Naive thymus-derived CD8-positive, alpha-beta T cell (primary cell): ENCODE measurements at regions not wholly inside any gene's neighbourhood (a gene's known extent, or its start where the extent isn't known, plus 50 kb on each side); places are given as distances from the start of the nearest gene placed in this dataset.

Source experiments
- ATAC-seq, 2 donors: fragments of 150-1000 bp; cut with Tn5 transposase in 1 of 2; sonication (Bioruptor Pico), chemical (Tn5 transposase) in 1 of 2; 1 replicate in 1 of 2; 2 replicates in 1 of 2; pipeline ENCODE4 v1.10.0; 2021; ENCODE audit warnings: mild to moderate bottlenecking in 2 of 2, moderate library complexity in 2 of 2
- POLR2A ChIA-PET: fragments of 350-600 bp; sonication (Branson Sonifier 250); formaldehyde crosslinking; loops from one replicate; lab custom pipeline; 2021; ENCODE audit warnings: antibody characterized with exemption; lab: Charles Lee
- DNase-seq, 10 donors: peaks; one replicate each; pipeline versions ENCODE4 v3.0.0 to v3.0.0-alpha.2; 2020 to 2022
- H3K27ac Mint-ChIP-seq, 10 donors: one replicate each; pipeline ENCODE4 v1.8.0; 2020 to 2022; ENCODE audit warnings: mild to moderate bottlenecking in 10 of 10, mixed read lengths in 10 of 10, moderate library complexity in 4 of 10, inconsistent platforms in 1 of 10
- H3K27me3 Mint-ChIP-seq, 5 donors: one replicate each; pipeline ENCODE4 v1.8.0; 2021 to 2022; ENCODE audit warnings: mixed read lengths in 5 of 5
- H3K36me3 Mint-ChIP-seq, 3 donors: one replicate each; pipeline ENCODE4 v1.8.0; 2020 to 2022; ENCODE audit warnings: mixed read lengths in 3 of 3, mild to moderate bottlenecking in 2 of 3, inconsistent platforms in 1 of 3
- H3K4me1 Mint-ChIP-seq, 4 donors: one replicate each; pipeline ENCODE4 v1.8.0; 2021 to 2022; ENCODE audit warnings: mixed read lengths in 4 of 4
- H3K4me3 Mint-ChIP-seq, 10 donors: one replicate each; pipeline ENCODE4 v1.8.0; 2020 to 2022; ENCODE audit warnings: mild to moderate bottlenecking in 10 of 10, mixed read lengths in 10 of 10, moderate library complexity in 6 of 10, inconsistent platforms in 1 of 10
- H3K9me3 Mint-ChIP-seq, 9 donors: one replicate each; pipeline ENCODE4 v1.8.0; 2020 to 2022; ENCODE audit warnings: mixed read lengths in 9 of 9, mild to moderate bottlenecking in 3 of 9, inconsistent platforms in 1 of 9, moderate library complexity in 1 of 9

GRCh38 chr2:219783359-219783975, 156.0 kb downstream of the SLC4A3 start:
- Mint-ChIP-seq H3K27ac (no peak overlapping the region), H3K9me3 (no peaks in the 10 kb centered on the region), H3K27me3 (peaks cover 8 to 36% (median 15%) of the 10 kb centered on the region in 5 donors), H3K4me3 (no peak overlapping the region), H3K36me3 (no peaks in the 10 kb centered on the region), H3K4me1 (no peaks in the 10 kb centered on the region)
- DNase-seq (no peak), ATAC-seq (no peak)
- POLR2A ChIA-PET, result no interaction called here

GRCh38 chr2:219784178-219784577, 156.7 kb downstream of the SLC4A3 start:
- no peaks in the 10 kb centered on the region for H3K4me1 Mint-ChIP-seq
- H3K4me3 Mint-ChIP-seq, result no peak overlapping the region
- ATAC-seq (no peak), DNase-seq (no peak)
- POLR2A ChIA-PET, result no interaction called here
- H3K9me3 Mint-ChIP-seq, result no peaks in the 10 kb centered on the region
- H3K27ac Mint-ChIP-seq, result no peak overlapping the region
- H3K36me3 Mint-ChIP-seq, result no peaks in the 10 kb centered on the region
- peaks cover 7 to 34% (median 16%) of the 10 kb centered on the region in 5 donors for H3K27me3 Mint-ChIP-seq

GRCh38 chr2:219789476-219789875, 162.0 kb downstream of the SLC4A3 start:
- H3K4me1 Mint-ChIP-seq, result no peaks in the 10 kb centered on the region
- no peaks in the 10 kb centered on the region for H3K36me3 Mint-ChIP-seq
- ATAC-seq (no peak), DNase-seq (no peak)
- H3K27ac Mint-ChIP-seq, result no peak overlapping the region
- peaks cover 3 to 25% (median 9%) of the 10 kb centered on the region in 5 donors for H3K27me3 Mint-ChIP-seq
- POLR2A ChIA-PET, result no interaction called here
- no peak overlapping the region for H3K4me3 Mint-ChIP-seq
- peaks cover 0 to under 1% (median 0%) of the 10 kb centered on the region in 9 donors for H3K9me3 Mint-ChIP-seq

GRCh38 chr2:219792446-219792845, 165.0 kb downstream of the SLC4A3 start:
- no peak for ATAC-seq
- no peak for DNase-seq
- Mint-ChIP-seq H3K36me3 (no peaks in the 10 kb centered on the region), H3K9me3 (peaks cover 0 to 6% (median 0%) of the 10 kb centered on the region in 9 donors), H3K27me3 (peaks cover 0 to 24% (median 6%) of the 10 kb centered on the region in 5 donors), H3K27ac (no peak overlapping the region), H3K4me3 (no peak overlapping the region), H3K4me1 (no peaks in the 10 kb centered on the region)
- POLR2A ChIA-PET, result no interaction called here

- Mint-ChIP-seq H3K27ac (no peak overlapping the region), H3K27me3 (peaks cover 0 to 22% (median 8%) of the 10 kb centered on the region in 5 donors), H3K9me3 (peaks cover 0 to 15% (median 4%) of the 10 kb centered on the region in 9 donors), H3K36me3 (no peaks in the 10 kb centered on the region), H3K4me1 (no peaks in the 10 kb centered on the region), H3K4me3 (no peak overlapping the region)
- ATAC-seq (no peak), DNase-seq (no peak)
- POLR2A ChIA-PET, result no interaction called here
Observed at GRCh38 chr2:219798430-219798829, 171.0 kb downstream of the SLC4A3 start.

- Mint-ChIP-seq H3K27me3 (peaks cover 0 to 16% (median 6%) of the 10 kb centered on the region in 5 donors), H3K4me3 (no peak overlapping the region), H3K27ac (no peak overlapping the region), H3K4me1 (no peaks in the 10 kb centered on the region), H3K36me3 (no peaks in the 10 kb centered on the region), H3K9me3 (peaks cover 3 to 31% (median 7%) of the 10 kb centered on the region in 9 donors)
- POLR2A ChIA-PET, result no interaction called here
- no peak for DNase-seq
- ATAC-seq, result no peak
Observed at GRCh38 chr2:219803294-219803693, 175.9 kb downstream of the SLC4A3 start.

GRCh38 chr2:219810895-219811294, 183.5 kb downstream of the SLC4A3 start:
- POLR2A ChIA-PET, result no interaction called here
- Mint-ChIP-seq H3K27me3 (peaks cover 0 to 3% (median 2%) of the 10 kb centered on the region in 5 donors), H3K4me3 (no peak overlapping the region), H3K9me3 (peaks cover 12 to 51% (median 23%) of the 10 kb centered on the region in 9 donors), H3K4me1 (no peaks in the 10 kb centered on the region), H3K36me3 (peaks cover 0 to 13% (median 0%) of the 10 kb centered on the region in 3 donors), H3K27ac (no peak overlapping the region)
- no peak for DNase-seq
- no peak for ATAC-seq

DNA sequence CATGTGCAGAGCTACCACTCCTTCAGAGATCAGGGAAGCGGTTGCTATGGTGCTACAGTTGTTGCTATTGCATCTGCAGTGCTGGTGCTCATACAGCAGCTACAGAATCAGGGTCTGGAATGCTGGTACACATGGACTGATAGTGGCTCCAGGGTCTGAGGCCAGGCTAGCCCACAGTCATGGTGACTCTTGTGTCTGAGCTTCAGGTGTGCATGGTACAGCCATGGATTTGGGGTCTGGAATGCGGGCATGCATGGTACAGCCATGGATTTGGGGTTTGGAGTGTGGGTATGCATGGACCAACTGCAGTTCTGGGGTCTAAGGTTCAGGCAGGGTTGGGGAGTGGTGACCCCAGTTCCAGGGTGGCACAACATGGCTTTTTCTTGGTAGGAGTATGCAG, 185.2 kb downstream of the SLC4A3 start:
- DNase-seq (no peak), ATAC-seq (no peak)
- Mint-ChIP-seq H3K9me3 (peaks cover 6 to 36% (median 21%) of the 10 kb centered on the region in 9 donors), H3K27ac (no peak overlapping the region), H3K4me3 (no peak overlapping the region), H3K36me3 (peaks cover 0 to 13% (median 0%) of the 10 kb centered on the region in 3 donors), H3K4me1 (no peaks in the 10 kb centered on the region), H3K27me3 (peaks cover under 1 to 13% (median 2%) of the 10 kb centered on the region in 5 donors)
- POLR2A ChIA-PET, result no interaction called here

DNA sequence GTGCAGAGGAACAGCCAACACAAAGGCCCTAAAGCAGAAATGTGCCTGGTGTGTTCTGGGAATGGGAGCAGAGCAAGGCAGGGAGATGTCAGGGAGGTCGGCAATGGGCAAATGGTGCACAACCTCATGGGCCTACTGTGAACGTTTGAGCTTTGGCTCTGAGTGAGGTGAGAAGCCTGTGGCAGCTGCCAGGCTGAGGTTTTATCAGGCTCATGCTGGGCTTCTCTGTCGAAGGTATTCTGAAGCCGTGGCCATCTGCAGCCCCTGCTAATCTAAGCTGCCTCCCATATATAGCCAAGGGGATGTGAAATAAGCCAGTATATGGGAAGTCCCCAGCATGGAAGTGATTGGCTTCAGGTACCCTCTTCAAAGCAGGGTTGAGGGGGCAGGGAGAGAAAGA, 193.3 kb downstream of the SLC4A3 start:
- no peaks in the 10 kb centered on the region for H3K4me1 Mint-ChIP-seq
- no peak overlapping the region for H3K27ac Mint-ChIP-seq
- H3K9me3 Mint-ChIP-seq, result peaks cover 0 to 19% (median 8%) of the 10 kb centered on the region in 9 donors
- H3K4me3 Mint-ChIP-seq, result no peak overlapping the region
- H3K36me3 Mint-ChIP-seq, result peaks cover 0 to 11% (median 4%) of the 10 kb centered on the region in 3 donors
- POLR2A ChIA-PET, result no interaction called here
- no peak for ATAC-seq
- peaks cover 7 to 41% (median 13%) of the 10 kb centered on the region in 5 donors for H3K27me3 Mint-ChIP-seq
- DNase-seq, result no peak

DNA sequence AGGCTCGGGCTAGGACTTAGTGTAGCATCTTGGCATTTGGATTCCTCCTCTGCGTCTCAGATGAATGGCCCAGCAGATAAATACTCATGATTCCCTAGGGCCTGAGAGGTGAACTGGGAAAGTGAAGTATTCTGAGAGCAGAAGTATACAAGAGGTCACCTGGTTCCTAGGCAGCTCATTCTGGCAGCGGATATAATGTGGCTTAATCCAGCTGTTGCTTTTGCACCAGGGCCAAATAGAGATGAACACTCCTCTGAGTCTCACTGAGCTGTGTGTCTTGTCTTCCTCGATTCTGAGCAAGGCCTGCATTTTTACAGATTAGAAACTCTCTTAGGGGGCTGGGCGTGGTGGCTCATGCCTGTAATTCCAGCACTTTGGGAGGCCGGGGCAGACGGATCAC, 196.1 kb downstream of the SLC4A3 start:
- POLR2A ChIA-PET, result no interaction called here
- DNase-seq (no peak), ATAC-seq (no peak)
- peaks cover 0 to 12% (median 5%) of the 10 kb centered on the region in 9 donors for H3K9me3 Mint-ChIP-seq
- peaks cover 0 to 11% (median 2%) of the 10 kb centered on the region in 3 donors for H3K36me3 Mint-ChIP-seq
- H3K27ac Mint-ChIP-seq, result no peak overlapping the region
- H3K4me3 Mint-ChIP-seq, result no peak overlapping the region
- no peaks in the 10 kb centered on the region for H3K4me1 Mint-ChIP-seq
- peaks cover 7 to 30% (median 9%) of the 10 kb centered on the region in 5 donors for H3K27me3 Mint-ChIP-seq

DNA sequence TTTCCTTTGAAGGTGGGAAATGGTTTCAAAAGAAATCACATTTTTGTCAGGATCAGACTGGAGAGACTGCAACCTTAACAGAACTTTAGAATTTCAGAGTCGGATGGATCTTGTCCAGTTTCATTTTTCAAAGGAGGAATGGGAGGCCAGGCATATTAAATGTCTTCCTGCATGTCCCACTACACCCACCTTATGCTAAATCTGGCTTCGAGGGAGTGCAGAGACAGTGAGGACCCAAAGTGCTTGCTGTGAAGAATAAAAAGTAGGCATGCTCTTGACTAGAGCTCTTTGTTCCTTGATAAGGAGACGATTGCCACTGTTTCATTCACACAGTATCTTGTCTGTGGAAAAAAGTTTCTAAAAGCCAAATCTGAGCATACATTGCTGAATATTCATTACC, 197.6 kb downstream of the SLC4A3 start:
- Mint-ChIP-seq H3K9me3 (peaks cover 0 to 4% (median 0%) of the 10 kb centered on the region in 9 donors), H3K27me3 (peaks cover 5 to 25% (median 9%) of the 10 kb centered on the region in 5 donors), H3K4me3 (no peak overlapping the region), H3K4me1 (no peaks in the 10 kb centered on the region), H3K27ac (no peak overlapping the region), H3K36me3 (peaks cover 0 to 5% (median 0%) of the 10 kb centered on the region in 3 donors)
- DNase-seq (no peak), ATAC-seq (no peak)
- POLR2A ChIA-PET, result no interaction called here

DNA sequence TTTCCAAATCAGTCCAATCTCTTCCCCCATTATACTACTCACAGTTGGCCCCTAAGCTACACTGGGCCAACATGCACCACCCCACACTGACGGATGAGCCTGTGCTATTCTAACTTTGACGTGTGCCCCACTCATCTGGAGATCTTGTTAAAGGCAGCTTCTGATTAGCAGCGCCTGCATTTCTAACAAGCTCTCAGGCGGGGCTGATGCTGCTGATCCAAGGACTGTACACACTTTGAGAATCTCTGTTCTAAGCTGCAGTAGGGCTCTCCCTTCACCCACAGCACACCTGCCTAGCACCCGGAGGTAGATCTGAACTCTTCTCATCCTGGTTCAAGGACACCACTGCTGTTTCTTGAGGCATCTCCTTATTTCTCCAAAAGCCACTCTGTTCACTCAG, 200.7 kb downstream of the SLC4A3 start:
- no peak overlapping the region for H3K4me3 Mint-ChIP-seq
- H3K4me1 Mint-ChIP-seq, result no peaks in the 10 kb centered on the region
- H3K36me3 Mint-ChIP-seq, result no peaks in the 10 kb centered on the region
- ATAC-seq (no peak), DNase-seq (no peak)
- peaks cover 2 to 26% (median 8%) of the 10 kb centered on the region in 5 donors for H3K27me3 Mint-ChIP-seq
- H3K9me3 Mint-ChIP-seq, result peaks cover 0 to 2% (median 0%) of the 10 kb centered on the region in 9 donors
- POLR2A ChIA-PET, result no interaction called here
- H3K27ac Mint-ChIP-seq, result no peak overlapping the region

DNA sequence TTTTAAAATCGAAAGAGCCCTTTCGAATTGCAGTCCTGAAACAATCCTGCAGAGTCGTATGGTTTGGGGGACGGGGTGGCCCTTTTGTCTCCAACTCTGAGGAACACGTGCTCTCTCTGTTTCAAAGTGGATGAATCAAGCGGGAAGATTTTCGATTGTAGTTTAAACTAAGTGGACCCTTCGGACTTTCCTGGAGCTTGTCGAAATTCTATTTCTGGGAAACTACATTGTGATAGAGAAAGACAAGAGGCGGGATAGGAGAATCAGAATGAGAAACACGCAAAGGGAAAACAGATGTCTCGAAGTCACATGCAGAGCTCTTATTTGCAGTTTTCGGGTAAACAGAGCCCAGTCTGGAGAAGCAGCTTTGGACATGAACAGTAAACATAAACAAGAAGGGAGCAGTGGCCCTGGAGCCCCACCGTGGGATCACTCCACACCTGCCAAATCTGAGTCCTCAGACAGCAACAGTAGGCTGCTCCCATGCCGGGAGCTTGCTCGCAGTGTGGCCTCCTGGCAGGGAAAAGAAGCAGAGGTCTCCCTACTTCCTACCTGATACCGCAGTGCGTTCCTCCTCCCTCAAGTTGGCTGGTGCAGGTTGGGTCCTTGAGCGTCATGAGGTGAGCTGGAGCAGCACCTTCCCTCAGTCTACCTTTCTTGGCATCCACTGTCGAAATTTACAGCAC, 202.4 kb downstream of the SLC4A3 start:
- Mint-ChIP-seq H3K36me3 (no peaks in the 10 kb centered on the region), H3K27ac (no peak overlapping the region), H3K4me3 (no peak overlapping the region), H3K9me3 (no peaks in the 10 kb centered on the region), H3K27me3 (peaks cover 0 to 15% (median 5%) of the 10 kb centered on the region in 5 donors), H3K4me1 (no peaks in the 10 kb centered on the region)
- ATAC-seq, result no peak
- POLR2A ChIA-PET, result no interaction called here
- no peak for DNase-seq
